Right cardiac atrium (tissue), 5 donors: ENCODE measurements at regions not wholly inside any gene's neighbourhood (a gene's known extent, or its start where the extent isn't known, plus 50 kb on each side); places are given as distances from the start of the nearest gene placed in this dataset.

Experiments used
- ATAC-seq, 2 donors: fragments of 200-7000 bp; cut with Tn5 transposase; one replicate each; pipeline versions ENCODE4 v1.8.0 to v1.9.1; 2020; ENCODE audit warnings: moderate library complexity in 2 of 2, mild to moderate bottlenecking in 1 of 2
- DNase-seq, 3 donors: peaks; one replicate each; pipeline ENCODE4 v3.0.0-alpha.2; 2020
- H3K27ac ChIP-seq: one replicate; pipeline ENCODE4 v1.5.1; 2013; ENCODE audit warnings: mild to moderate bottlenecking, low read length, control low read depth, moderate library complexity
- H3K27me3 ChIP-seq: one replicate; pipeline ENCODE4 v1.6.1; 2013; ENCODE audit not compliant: control insufficient read depth, insufficient read depth
- H3K4me1 ChIP-seq: one replicate; pipeline ENCODE4 v1.6.1; 2013; ENCODE audit warnings: low read length; ENCODE audit not compliant: control insufficient read depth, insufficient read depth
- H3K4me3 ChIP-seq: one replicate; pipeline ENCODE4 v1.5.1; 2013; ENCODE audit warnings: low read length, control low read depth
- H3K9me3 ChIP-seq: one replicate; pipeline ENCODE4 v1.6.1; 2013; ENCODE audit warnings: low read length; ENCODE audit not compliant: control insufficient read depth
- WGBS: extraction: QIAGEN DNeasy Blood & Tissue Kit; methylation state at CpG from one replicate; pipeline ENCODE4 v1.1.7; 2013; 5-methylcytosine and 5-hydroxymethylcytosine counted together
- intact Hi-C, 4 donors: fragments of 100-400 bp; cut with DNase I; formaldehyde crosslinking; loops; one replicate each; pipeline versions ENCODE4 v1.11.0 to v1.14.0; 2022 to 2023
- donor health status: healthy with polysubstance abuse.
- donor health status: DM: no; HTN: yes; CAD: no.
- donor health status: DM: no; HTN: no; CAD: no.
- donor health status: DM: no; HTN: yes; CAD: no; lungs with severe emphysema.
- donor health status: DM: yes; HTN: yes; CAD: no.

DNA sequence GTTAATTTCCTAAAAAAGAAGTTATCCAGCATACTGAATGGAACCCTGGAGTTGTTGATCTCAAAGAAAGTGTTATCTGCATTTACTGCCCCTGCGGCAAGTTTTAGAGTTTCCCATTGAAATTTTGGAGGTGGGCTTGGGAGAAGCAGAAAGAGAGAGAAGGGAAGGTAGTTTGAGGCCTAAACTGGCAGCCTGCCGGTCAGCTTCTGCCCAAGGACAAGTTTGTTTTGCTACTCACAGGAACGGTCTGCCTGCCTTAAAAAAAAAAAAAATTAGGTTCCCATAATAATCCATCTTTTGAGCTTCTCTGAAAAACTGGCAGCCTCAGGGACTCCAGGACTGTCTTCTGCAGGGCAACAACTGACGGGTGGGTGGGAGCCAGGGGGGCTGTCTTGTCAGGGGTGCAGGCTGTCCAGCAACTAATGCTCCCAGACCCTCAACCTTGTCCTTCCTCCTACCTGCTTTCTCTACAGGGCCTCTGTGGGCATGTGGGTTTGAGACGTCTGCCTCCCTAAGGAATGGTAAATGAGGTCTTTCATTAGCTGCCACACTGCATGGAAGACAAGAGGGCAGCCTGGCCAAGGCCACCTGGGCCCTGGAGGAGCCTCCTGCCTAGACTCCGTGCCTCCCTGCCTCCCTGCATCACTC lies 176.1 kb upstream of the KCNG1 start:
- intact Hi-C loops = no loop called here
- Histone ChIP-seq H3K4me1 (no peaks in the 10 kb centered on the region), H3K9me3 (no peaks in the 10 kb centered on the region), H3K27me3 (no peaks in the 10 kb centered on the region), H3K27ac (no peak overlapping the region), H3K4me3 (no peak overlapping the region)
- 79% methylated on average over 6 of the region's 6 CpGs for WGBS
- ATAC-seq = no peak
- DNase-seq = no peak

DNA sequence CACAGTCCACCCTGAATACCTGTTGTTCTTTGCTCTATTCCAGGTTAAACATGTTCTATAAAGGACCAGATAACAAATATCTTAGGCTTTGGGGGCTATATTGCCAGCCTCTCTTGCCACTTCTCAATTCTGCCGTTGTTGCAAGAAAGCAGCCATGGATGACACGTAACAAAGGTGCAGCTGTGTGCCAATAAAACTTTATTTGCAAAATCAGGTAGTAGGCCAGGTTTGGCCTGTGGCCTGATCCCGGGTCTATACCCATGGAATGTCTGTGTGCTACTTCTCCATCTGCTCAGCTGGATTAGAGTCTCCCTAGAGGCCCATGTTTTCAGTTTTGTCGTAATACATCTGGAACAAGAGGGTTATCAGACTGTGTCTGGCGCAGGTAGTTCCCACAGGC lies 175.3 kb upstream of the KCNG1 start:
- H3K4me1 ChIP-seq = no peaks in the 10 kb centered on the region
- 81% methylated on average over 5 of the region's 5 CpGs for WGBS
- no peak overlapping the region for H3K4me3 ChIP-seq
- H3K27ac ChIP-seq = no peak overlapping the region
- no peak for DNase-seq
- intact Hi-C loops = no loop called here
- no peaks in the 10 kb centered on the region for H3K27me3 ChIP-seq
- no peak for ATAC-seq
- H3K9me3 ChIP-seq = no peaks in the 10 kb centered on the region

DNA sequence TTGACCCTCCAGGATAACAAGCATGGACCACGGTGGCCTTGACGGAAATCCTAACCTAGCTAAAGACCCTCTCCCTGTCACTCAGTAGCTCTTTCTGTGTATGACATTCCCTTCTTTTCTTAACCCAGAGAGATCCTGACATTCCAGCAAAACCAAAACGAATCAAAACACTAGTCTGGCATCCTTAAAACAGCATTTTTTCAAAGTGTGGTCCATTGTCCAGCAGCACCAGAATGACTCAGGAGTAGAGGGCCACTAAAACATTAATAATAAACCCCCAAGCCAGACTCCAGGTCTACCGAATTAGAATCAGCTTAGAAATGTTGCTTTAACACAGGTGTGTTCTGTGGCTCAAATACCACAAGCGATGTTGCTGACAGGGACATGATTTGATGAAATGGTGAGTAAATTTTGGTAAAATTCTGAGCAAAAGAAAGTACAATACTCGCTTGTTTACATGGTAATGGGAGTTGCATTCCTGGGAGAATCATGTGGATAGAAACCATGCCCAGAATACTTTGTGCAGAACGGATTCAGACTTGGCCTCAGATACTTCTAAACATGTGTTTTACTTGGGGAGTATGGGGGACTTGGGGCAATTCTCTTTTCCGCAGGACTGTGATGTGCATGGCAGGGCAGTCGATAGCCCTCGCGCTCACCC lies 174.2 kb upstream of the KCNG1 start:
- ATAC-seq = no peak
- Histone ChIP-seq H3K9me3 (no peaks in the 10 kb centered on the region), H3K27ac (no peak overlapping the region), H3K27me3 (no peaks in the 10 kb centered on the region), H3K4me3 (no peak overlapping the region), H3K4me1 (no peaks in the 10 kb centered on the region)
- 76% methylated on average over 11 of the region's 11 CpGs for WGBS
- no peak for DNase-seq
- intact Hi-C loops = no loop called here

DNA sequence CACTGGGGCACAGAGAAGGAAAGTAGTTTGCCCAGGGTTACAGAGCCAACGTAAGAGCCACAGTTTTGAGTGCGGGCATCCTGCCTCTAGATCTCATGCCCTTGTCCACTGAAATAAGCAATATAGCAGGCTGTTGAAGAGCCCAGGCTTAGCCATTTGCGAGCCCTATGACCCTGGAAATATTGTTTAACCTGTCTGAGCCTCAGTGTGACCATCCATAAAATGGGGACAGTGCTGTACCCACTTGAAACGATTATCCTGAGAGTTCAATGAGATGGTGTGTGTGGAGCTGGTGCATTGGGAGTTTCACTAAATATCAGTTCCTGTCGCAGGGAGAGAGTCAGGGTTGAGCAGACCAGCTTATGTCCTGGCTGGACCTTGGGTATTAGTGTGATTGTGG lies 173.1 kb upstream of the KCNG1 start:
- Histone ChIP-seq H3K27me3 (no peaks in the 10 kb centered on the region), H3K27ac (no peak overlapping the region), H3K4me3 (no peak overlapping the region), H3K4me1 (no peaks in the 10 kb centered on the region), H3K9me3 (no peaks in the 10 kb centered on the region)
- DNase-seq = no peak
- ATAC-seq = no peak
- 82% methylated on average over 5 of the region's 5 CpGs for WGBS
- intact Hi-C loops = no loop called here

DNA sequence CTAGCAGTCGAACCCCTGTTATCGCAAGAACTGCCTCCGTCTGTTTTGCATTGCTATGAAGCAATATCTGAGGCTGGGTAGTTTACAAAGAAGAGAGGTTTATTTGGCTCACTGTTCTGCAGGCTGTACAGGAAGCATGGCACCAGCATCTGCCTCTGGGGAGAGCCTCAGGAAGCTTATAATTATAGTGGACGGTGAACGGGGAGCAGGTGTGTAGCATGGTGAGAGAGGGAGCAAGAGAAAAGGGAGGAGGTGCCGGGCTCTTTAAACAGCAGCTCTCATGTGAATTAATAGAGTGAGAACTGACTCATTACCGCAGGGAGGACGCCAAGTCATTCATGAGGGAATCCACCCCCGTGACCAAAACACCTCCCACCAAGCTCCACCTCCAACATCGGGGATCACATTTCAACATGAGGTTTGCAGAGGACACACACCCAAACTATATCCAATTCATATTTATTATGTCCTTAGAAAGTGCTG lies 172.6 kb upstream of the KCNG1 start:
- intact Hi-C loops = no loop called here
- no peaks in the 10 kb centered on the region for H3K4me1 ChIP-seq
- no peaks in the 10 kb centered on the region for H3K27me3 ChIP-seq
- no peak overlapping the region for H3K4me3 ChIP-seq
- no peak for DNase-seq
- no peak overlapping the region for H3K27ac ChIP-seq
- no peak for ATAC-seq
- WGBS = 73% methylated on average over 10 of the region's 10 CpGs
- H3K9me3 ChIP-seq = no peaks in the 10 kb centered on the region

DNA sequence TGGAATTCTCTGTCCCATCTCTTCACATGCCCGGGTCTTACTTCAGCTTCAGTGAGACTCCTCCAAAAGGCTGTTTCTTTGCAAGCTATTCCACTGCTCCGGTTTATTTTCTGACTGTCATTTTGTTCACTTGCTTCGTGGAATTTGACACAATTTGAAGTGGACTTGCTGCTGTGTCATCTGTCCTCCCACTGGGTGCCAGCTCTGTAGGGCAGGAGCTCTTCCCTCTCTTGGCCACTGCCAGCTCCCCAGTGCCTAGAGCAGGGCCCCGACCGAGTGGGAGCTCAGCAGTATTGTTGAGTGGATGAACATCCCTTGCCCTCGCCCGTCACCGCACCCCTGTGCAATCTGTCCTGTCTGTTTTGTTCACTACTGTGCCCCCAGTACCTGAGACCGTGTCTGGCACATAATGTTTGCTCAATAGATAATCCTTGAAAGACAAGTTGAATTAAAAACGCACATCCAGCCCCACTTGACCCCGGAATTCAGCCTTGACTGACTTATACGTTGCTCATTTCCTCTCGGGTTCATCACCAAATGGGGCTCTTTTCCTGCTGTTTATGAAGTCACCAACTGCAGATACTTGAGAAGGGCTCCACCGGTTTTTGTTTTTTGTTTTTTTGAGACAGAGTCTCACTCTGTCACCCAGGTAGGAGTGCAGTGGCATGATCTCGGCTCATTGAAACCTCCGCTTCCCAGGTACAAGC lies 170.3 kb upstream of the KCNG1 start:
- 75% methylated on average over 16 of the region's 16 CpGs for WGBS
- DNase-seq = no peak
- no peak overlapping the region for H3K27ac ChIP-seq
- no peak for ATAC-seq
- no peaks in the 10 kb centered on the region for H3K27me3 ChIP-seq
- H3K4me1 ChIP-seq = no peaks in the 10 kb centered on the region
- no peaks in the 10 kb centered on the region for H3K9me3 ChIP-seq
- intact Hi-C loops = no loop called here
- H3K4me3 ChIP-seq = no peak overlapping the region

DNA sequence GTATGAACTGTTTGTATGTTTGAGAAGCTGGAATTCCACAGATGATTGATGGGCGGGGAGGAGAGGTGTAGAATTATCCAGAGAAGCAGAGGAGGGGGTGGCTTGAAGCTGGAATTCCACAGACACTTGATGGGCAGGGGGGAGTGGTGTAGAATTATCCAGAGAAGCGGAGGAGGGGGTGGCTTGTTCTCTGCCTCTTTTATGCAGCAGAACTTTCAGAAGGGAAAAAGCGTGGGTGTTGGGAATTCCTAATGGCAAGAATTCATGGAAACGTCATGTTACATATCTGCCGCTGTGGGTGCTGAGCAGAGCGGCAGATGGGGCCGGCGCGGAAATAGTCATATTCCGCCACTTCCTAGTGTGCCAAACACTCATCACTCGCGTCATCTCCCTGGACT lies 167.9 kb upstream of the KCNG1 start:
- WGBS = 33% methylated on average over 12 of the region's 12 CpGs
- intact Hi-C loops = no loop called here
- no peak for ATAC-seq
- no peaks in the 10 kb centered on the region for H3K4me1 ChIP-seq
- no peaks in the 10 kb centered on the region for H3K27me3 ChIP-seq
- no peak overlapping the region for H3K4me3 ChIP-seq
- no peak overlapping the region for H3K27ac ChIP-seq
- no peaks in the 10 kb centered on the region for H3K9me3 ChIP-seq
- DNase-seq = no peak

DNA sequence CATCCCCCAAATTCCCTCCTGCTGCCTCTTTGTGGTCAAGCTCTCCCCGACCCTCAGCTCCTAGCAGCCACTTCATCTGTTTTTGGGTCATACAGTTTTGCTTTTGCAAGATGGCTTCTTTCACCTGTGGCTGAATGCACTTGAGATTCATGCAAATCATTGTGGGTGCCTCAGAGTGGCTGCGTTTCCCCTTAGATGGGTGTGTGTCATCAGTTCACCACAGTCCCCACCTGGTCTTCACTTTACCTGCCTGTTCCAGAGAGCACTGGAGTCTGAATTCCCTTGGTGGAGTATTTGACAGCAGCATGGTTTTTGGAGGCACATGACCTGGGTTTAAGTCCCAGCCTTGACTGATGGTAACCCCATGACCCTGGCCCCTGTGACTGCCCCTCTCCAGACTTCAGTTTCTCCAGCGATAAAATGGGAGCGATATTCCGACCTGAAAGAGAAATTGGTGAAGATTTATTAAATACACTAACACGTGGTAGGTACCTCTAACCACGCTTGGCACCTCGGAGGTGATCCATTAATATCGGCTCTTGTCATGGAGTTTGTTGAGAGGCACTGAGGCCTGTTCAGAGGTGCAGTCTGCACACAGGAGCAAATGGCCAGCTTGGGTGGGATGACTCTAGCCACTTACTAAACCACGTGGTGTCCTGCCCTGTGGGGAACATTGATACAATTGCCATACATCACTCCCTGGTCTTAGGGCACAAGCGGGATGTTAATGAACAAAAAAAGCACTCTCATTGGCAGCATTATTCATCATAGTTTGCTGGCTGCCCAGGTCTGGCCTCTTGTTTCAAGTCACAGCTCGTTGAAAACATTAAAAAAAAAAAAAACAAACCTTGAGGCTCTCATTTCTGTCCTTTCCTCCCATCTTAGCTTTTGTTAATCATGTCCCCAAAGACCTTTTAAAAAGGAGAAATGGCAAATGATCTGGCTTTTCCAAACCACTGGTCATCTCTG lies 167.2 kb upstream of the KCNG1 start:
- 77% methylated on average over 12 of the region's 12 CpGs for WGBS
- intact Hi-C loops = no loop called here
- no peak overlapping the region for H3K4me3 ChIP-seq
- ATAC-seq (no peak), DNase-seq (no peak)
- H3K27ac ChIP-seq = no peak overlapping the region
- no peaks in the 10 kb centered on the region for H3K27me3 ChIP-seq
- H3K4me1 ChIP-seq = no peaks in the 10 kb centered on the region
- no peaks in the 10 kb centered on the region for H3K9me3 ChIP-seq

DNA sequence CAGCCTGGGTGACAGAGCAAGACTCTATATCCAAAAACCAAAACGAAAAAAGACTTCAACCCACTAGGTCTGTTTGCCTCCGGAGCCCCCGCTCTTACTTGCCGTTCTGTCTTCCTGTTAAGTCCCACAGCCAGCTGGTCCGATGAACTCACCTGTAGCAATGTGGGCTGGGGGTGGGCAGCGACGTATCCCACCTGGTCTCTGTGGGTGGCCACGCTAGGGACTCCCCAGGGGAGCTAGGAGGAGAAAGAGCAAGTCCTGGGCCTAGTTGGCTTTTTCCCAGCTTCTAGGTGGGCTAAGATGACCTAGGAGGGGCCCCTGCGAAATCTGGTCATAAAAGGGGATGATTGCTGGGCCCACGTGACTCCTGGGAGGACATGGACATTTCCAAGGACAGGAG lies 166.0 kb upstream of the KCNG1 start:
- H3K27ac ChIP-seq = no peak overlapping the region
- 87% methylated on average over 10 of the region's 10 CpGs for WGBS
- no peaks in the 10 kb centered on the region for H3K9me3 ChIP-seq
- DNase-seq (no peak), ATAC-seq (no peak)
- H3K27me3 ChIP-seq = no peaks in the 10 kb centered on the region
- intact Hi-C loops = no loop called here
- H3K4me3 ChIP-seq = no peak overlapping the region
- H3K4me1 ChIP-seq = no peaks in the 10 kb centered on the region

DNA sequence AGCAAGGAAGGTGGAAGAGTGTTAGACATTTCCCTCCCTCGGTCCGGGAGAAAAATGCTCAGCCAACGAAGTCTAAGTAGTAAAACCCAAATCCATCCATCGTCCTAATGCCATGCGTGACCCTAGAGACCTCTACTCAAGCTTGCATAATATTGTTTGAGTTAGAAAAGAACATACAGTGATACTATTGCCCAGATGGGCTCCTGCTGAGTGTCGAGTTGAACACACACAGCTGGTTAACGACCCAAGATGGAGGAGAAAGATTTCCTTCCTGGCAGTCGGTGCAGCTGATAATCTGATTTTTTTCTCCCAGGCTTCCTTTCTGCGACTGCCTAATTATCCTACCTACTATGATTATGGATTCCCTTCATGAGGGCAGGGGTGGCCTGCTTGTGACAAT lies 164.4 kb upstream of the KCNG1 start:
- intact Hi-C loops = no loop called here
- no peak overlapping the region for H3K27ac ChIP-seq
- no peaks in the 10 kb centered on the region for H3K27me3 ChIP-seq
- no peaks in the 10 kb centered on the region for H3K9me3 ChIP-seq
- ATAC-seq (no peak), DNase-seq (no peak)
- no peaks in the 10 kb centered on the region for H3K4me1 ChIP-seq
- H3K4me3 ChIP-seq = no peak overlapping the region
- WGBS = 49% methylated on average over 9 of the region's 9 CpGs

DNA sequence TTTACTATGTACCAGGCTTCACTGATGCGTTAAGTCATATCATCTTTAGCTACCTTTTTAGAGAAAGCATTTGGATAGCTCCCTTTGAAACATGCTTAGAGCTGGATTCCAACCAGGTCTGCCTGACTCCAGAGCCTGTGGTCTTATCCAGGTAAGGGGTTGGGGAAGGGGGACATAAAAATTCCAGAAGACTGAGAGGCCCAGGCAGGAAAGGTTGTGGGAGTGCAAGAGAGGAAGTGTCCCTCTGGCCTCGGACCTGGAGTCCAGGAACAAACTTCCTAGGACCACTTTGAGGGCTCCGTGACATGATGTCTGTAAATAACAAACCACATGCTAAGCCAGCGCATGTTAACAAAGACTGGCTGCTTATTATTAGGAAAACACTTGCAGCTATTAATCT lies 163.0 kb upstream of the KCNG1 start:
- Histone ChIP-seq H3K4me3 (no peak overlapping the region), H3K27ac (no peak overlapping the region), H3K27me3 (peaks cover 2% of the 10 kb centered on the region), H3K4me1 (no peaks in the 10 kb centered on the region), H3K9me3 (no peaks in the 10 kb centered on the region)
- 71% methylated on average over 4 of the region's 4 CpGs for WGBS
- ATAC-seq (no peak), DNase-seq (no peak)
- intact Hi-C loops = no loop called here
